ENCODE measurements at regions not wholly inside any gene's neighbourhood (a gene's known extent, or its start where the extent isn't known, plus 50 kb on each side); places are given as distances from the start of the nearest gene placed in this dataset.

GRCh38 chr2:104493698-104494097 is 360.2 kb upstream of the POU3F3 start:
- TF ChIP-seq, protein P1, sequence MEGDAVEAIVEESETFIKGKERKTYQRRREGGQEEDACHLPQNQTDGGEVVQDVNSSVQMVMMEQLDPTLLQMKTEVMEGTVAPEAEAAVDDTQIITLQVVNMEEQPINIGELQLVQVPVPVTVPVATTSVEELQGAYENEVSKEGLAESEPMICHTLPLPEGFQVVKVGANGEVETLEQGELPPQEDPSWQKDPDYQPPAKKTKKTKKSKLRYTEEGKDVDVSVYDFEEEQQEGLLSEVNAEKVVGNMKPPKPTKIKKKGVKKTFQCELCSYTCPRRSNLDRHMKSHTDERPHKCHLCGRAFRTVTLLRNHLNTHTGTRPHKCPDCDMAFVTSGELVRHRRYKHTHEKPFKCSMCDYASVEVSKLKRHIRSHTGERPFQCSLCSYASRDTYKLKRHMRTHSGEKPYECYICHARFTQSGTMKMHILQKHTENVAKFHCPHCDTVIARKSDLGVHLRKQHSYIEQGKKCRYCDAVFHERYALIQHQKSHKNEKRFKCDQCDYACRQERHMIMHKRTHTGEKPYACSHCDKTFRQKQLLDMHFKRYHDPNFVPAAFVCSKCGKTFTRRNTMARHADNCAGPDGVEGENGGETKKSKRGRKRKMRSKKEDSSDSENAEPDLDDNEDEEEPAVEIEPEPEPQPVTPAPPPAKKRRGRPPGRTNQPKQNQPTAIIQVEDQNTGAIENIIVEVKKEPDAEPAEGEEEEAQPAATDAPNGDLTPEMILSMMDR (IDR thresholded peaks at IDR 0.05 in 2 of 3, conservative IDR thresholded peaks at IDR 0.05 in 1 of 3; ENCODE audit: borderline replicate concordance in 1 of 3, insufficient read depth in 1 of 3, low read depth in 2 of 3, low read length in 2 of 3), result no peak
- TF ChIP-seq JUND (IDR thresholded peaks at IDR 0.05) (no peak), POLR2A (IDR thresholded peaks at IDR 0.05; ENCODE audit: borderline replicate concordance, extremely low read depth, insufficient read depth, insufficient read length) (no peak)
